ENCODE measurements at regions not wholly inside any gene's neighbourhood (a gene's known extent, or its start where the extent isn't known, plus 50 kb on each side); places are given as distances from the start of the nearest gene placed in this dataset.

GRCh38 chr12:87385322-87385721, 643.9 kb downstream of the C12orf50 start:
- Histone ChIP-seq H3K4me1 (ENCODE audit: insufficient read depth, low read length) (peaks cover 4% of the 10 kb centered on the region; the same call in 1 of the 2 replicates), H4K91ac (ENCODE audit: insufficient read length, low read depth, low read length) (no peak overlapping the region), H3K27me3 (ENCODE audit: insufficient read depth, low read length) (no peaks in the 10 kb centered on the region), H3K56ac (ENCODE audit: insufficient read length, low read depth, low read length) (no peak overlapping the region), H3K23me2 (ENCODE audit: insufficient read length, low read depth, low read length, poor library complexity, severe bottlenecking) (no peaks in the 10 kb centered on the region), H2AFZ (ENCODE audit: low read length) (no peak overlapping the region), H3K14ac (ENCODE audit: insufficient read depth, low read length) (no peak overlapping the region), H2AK5ac (ENCODE audit: insufficient read length, low read length) (no peak overlapping the region), H2BK5ac (ENCODE audit: insufficient read length, low read length) (no peak overlapping the region), H3K9ac (ENCODE audit: extremely low read depth, insufficient read length, low read length) (no peak overlapping the region), H3K23ac (ENCODE audit: insufficient read length, low read depth, low read length) (no peak overlapping the region), H4K5ac (ENCODE audit: insufficient read length, low read depth, low read length) (no peak overlapping the region), H3K4me2 (ENCODE audit: insufficient read depth, insufficient read length, low read length) (no peak overlapping the region), H4K20me1 (ENCODE audit: control insufficient read depth, insufficient read depth, insufficient read length) (no peaks in the 10 kb centered on the region), H3K27ac (ENCODE audit: insufficient read length, low read depth, low read length) (no peak overlapping the region), H3K9me3 (ENCODE audit: control insufficient read depth, low read depth, low read length) (no peaks in the 10 kb centered on the region), H2BK20ac (ENCODE audit: low read depth, low read length, poor library complexity, severe bottlenecking) (no peak overlapping the region), H3K79me2 (ENCODE audit: insufficient read depth, low read length) (no peaks in the 10 kb centered on the region), H3T11ph (ENCODE audit: low read length) (no peak overlapping the region), H3K18ac (ENCODE audit: insufficient read length, low read depth, low read length) (no peak overlapping the region), H3K79me1 (ENCODE audit: insufficient read depth, low read depth, low read length, poor library complexity, severe bottlenecking) (no peaks in the 10 kb centered on the region), H2BK120ac (ENCODE audit: low read depth, low read length, poor library complexity, severe bottlenecking) (no peak overlapping the region), H4K8ac (replicated peaks; ENCODE audit: insufficient read length, low read depth, low read length) (no peak overlapping the region), H2BK15ac (ENCODE audit: low read depth, low read length) (no peak overlapping the region), H3K4ac (ENCODE audit: low read depth, low read length) (no peak overlapping the region), H2BK12ac (ENCODE audit: insufficient read length, low read depth, low read length) (no peak overlapping the region)
- H3K27ac Mint-ChIP-seq = no peak overlapping the region; a peak in 1 of 7 replicates
- no peak overlapping the region for H3K4me3 Mint-ChIP-seq
- no peak for DNase-seq
- TF ChIP-seq CTCF (conservative IDR thresholded peaks at IDR 0.05) = no peak
- peaks cover 0 to 4% (median 0%) of the 10 kb centered on the region in 3 experiments; a peak in 1 of 7 replicates for H3K36me3 Mint-ChIP-seq (ENCODE audit: insufficient read depth in 1 of 3, low read depth in 3 of 3)
- H3K9me3 Mint-ChIP-seq = peaks cover 3 to 4% of the 10 kb centered on the region in 2 experiments; a peak in 2 of 5 replicates
- no peaks in the 10 kb centered on the region for H3K27me3 Mint-ChIP-seq (ENCODE audit: low read depth)
- H3K4me1 Mint-ChIP-seq = peaks cover 6 to 10% of the 10 kb centered on the region in 2 experiments
